OCI-LY1 (cell line): ENCODE measurements at regions not wholly inside any gene's neighbourhood (a gene's known extent, or its start where the extent isn't known, plus 50 kb on each side); places are given as distances from the start of the nearest gene placed in this dataset.

Experiments used
- H2AFZ ChIP-seq: fragments of 200-600 bp; sonication (generic), shearing (Covaris generic); 2 replicates; pipeline ENCODE4 v1.6.0; 2014; ENCODE audit warnings: antibody characterized with exemption, mild to moderate bottlenecking, low read length
- H3F3A ChIP-seq: fragments of 200-600 bp; sonication (generic), shearing (Covaris generic); 2 replicates; pipeline ENCODE4 v1.6.0; 2014; ENCODE audit warnings: mild to moderate bottlenecking, antibody characterized with exemption, low read length, moderate library complexity; ENCODE audit not compliant: insufficient read depth
- H3K27ac ChIP-seq: fragments of 200-600 bp; sonication (generic); 2 replicates; pipeline ENCODE4 v1.5.1; 2014; ENCODE audit warnings: low read length, mixed run types, mild to moderate bottlenecking, low read depth; ENCODE audit not compliant: poor library complexity, severe bottlenecking
- H3K27me3 ChIP-seq: fragments of 200-600 bp; sonication (generic); 2 replicates; pipeline ENCODE4 v1.6.0; 2014; ENCODE audit warnings: antibody characterized with exemption, mild to moderate bottlenecking, low read length, moderate library complexity; ENCODE audit not compliant: insufficient read depth
- H3K36me3 ChIP-seq: fragments of 200-600 bp; sonication (generic); 2 replicates; pipeline ENCODE4 v1.6.1; 2014; ENCODE audit warnings: mild to moderate bottlenecking, antibody characterized with exemption, low read length, moderate library complexity, mixed read lengths; ENCODE audit not compliant: insufficient read depth
- H3K4me1 ChIP-seq: fragments of 200-600 bp; sonication (generic); 2 replicates; pipeline ENCODE4 v1.5.1; 2014; ENCODE audit warnings: mild to moderate bottlenecking, low read length, moderate library complexity; ENCODE audit not compliant: insufficient read depth, severe bottlenecking
- H3K4me2 ChIP-seq: fragments of 200-600 bp; sonication (generic), shearing (Covaris generic); 2 replicates; pipeline ENCODE4 v1.6.1; 2014; ENCODE audit warnings: low read length
- H3K4me3 ChIP-seq: fragments of 200-600 bp; sonication (generic); 2 replicates; pipeline ENCODE4 v1.5.1; 2014; ENCODE audit warnings: low read length, low read depth, mild to moderate bottlenecking, mixed read lengths; ENCODE audit not compliant: poor library complexity, severe bottlenecking
- H3K79me2 ChIP-seq: fragments of 200-600 bp; shearing (Covaris generic); 2 replicates; pipeline ENCODE4 v1.6.1; 2016; ENCODE audit warnings: mixed run types, low read length, mixed read lengths; ENCODE audit not compliant: insufficient read depth
- H3K9ac ChIP-seq: fragments of 200-600 bp; sonication (generic), shearing (Covaris generic); 2 replicates; pipeline ENCODE4 v1.6.1; 2014; ENCODE audit warnings: mild to moderate bottlenecking, low read length, mixed read lengths
- H3K9me2 ChIP-seq: fragments of 200-600 bp; sonication (generic), shearing (Covaris generic); 2 replicates; pipeline ENCODE4 v1.6.1; 2014; ENCODE audit warnings: low read depth, mild to moderate bottlenecking, low read length, mixed read lengths
- H3K9me3 ChIP-seq: fragments of 200-600 bp; shearing (Covaris generic); 2 replicates; pipeline ENCODE4 v1.6.1; 2014; ENCODE audit warnings: low read length, mixed read lengths
- H4K20me1 ChIP-seq: fragments of 200-600 bp; sonication (generic), shearing (Covaris generic); 2 replicates; pipeline ENCODE4 v1.6.0; 2016; ENCODE audit warnings: mild to moderate bottlenecking, low read length; ENCODE audit not compliant: insufficient read depth
- EZH2 ChIP-seq: fragments of 200-600 bp; sonication (generic), shearing (Covaris generic); IDR thresholded peaks from 2 replicates; pipeline ENCODE4 v1.8.0; 2017; ENCODE audit warnings: borderline replicate concordance, mixed run types, mild to moderate bottlenecking, antibody characterized with exemption, low read length, moderate library complexity, mixed read lengths
- TF ChIP-seq, protein P1 (sequence below): fragments of 200-600 bp; sonication (generic), shearing (Covaris generic); IDR thresholded peaks from 2 replicates; pipeline ENCODE4 v1.5.1; 2017; ENCODE audit warnings: mild to moderate bottlenecking, antibody characterized with exemption, low read length, moderate library complexity, mixed read lengths

DNA sequence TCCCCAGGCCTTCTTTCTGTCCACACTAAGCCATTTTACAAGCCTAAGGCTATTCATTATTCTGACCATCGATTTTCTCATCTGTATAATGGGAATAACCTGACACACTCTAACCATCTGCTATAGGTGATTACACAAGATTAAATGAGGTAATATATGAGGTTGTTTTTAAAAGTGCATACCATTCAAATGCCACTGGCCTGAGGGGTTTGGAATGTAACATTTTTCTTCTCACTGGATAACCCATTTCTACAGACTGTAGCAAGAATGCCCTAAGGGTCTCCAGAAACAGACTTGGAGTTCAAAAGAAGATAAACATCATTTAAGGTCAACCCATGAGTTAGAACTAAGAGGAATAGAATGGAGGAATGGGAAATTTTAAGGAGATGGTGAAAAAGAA lies 111.7 kb upstream of the SETBP1 start:
- TF ChIP-seq EZH2 = no peak
- TF ChIP-seq, protein P1, sequence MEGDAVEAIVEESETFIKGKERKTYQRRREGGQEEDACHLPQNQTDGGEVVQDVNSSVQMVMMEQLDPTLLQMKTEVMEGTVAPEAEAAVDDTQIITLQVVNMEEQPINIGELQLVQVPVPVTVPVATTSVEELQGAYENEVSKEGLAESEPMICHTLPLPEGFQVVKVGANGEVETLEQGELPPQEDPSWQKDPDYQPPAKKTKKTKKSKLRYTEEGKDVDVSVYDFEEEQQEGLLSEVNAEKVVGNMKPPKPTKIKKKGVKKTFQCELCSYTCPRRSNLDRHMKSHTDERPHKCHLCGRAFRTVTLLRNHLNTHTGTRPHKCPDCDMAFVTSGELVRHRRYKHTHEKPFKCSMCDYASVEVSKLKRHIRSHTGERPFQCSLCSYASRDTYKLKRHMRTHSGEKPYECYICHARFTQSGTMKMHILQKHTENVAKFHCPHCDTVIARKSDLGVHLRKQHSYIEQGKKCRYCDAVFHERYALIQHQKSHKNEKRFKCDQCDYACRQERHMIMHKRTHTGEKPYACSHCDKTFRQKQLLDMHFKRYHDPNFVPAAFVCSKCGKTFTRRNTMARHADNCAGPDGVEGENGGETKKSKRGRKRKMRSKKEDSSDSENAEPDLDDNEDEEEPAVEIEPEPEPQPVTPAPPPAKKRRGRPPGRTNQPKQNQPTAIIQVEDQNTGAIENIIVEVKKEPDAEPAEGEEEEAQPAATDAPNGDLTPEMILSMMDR = no peak
- Histone ChIP-seq H3K9me2 (no peaks in the 10 kb centered on the region), H3K4me2 (no peak overlapping the region), H3K4me1 (no peaks in the 10 kb centered on the region), H3K9me3 (no peaks in the 10 kb centered on the region), H3K27me3 (no peaks in the 10 kb centered on the region), H3K9ac (no peak overlapping the region), H3K79me2 (no peaks in the 10 kb centered on the region), H3F3A (no peaks in the 10 kb centered on the region), H2AFZ (no peak overlapping the region), H4K20me1 (no peaks in the 10 kb centered on the region), H3K36me3 (no peaks in the 10 kb centered on the region), H3K4me3 (no peak overlapping the region), H3K27ac (no peak overlapping the region)

DNA sequence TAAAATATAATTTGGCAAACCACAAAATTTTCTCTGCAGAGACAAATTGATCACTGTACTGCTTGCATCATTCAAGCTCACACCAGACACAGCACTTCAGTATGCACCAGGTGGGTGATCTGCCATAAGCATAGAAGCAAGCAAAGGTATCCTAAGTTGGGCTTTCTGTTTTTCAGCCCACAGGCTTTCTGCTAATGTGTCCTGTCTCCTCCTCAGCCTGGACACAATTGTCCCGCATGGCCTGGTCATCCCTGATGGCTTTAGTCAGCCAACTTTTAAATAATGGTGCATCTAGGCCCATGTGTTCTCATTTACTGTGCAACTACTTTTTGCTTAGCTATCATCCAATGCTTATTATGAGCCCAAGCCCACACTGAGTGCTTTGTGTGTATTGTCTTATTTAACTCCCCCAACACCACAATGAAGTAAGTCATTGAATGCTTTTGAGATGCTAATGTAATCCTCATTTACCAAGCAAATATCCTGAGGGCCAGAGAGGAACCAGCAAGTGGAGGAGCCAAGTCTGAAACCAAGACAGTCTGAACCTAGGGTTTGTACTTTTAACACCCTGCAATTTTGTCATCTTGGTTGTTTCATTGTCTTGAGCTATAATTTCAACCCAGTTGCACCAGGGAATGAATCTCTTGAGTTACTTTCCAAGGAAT lies 111.2 kb upstream of the SETBP1 start:
- H3K9me2 ChIP-seq = no peaks in the 10 kb centered on the region
- H3K9me3 ChIP-seq = no peaks in the 10 kb centered on the region
- H3K4me2 ChIP-seq = no peak overlapping the region
- H3K9ac ChIP-seq = no peak overlapping the region
- H3K79me2 ChIP-seq = no peaks in the 10 kb centered on the region
- no peak overlapping the region for H2AFZ ChIP-seq
- H3K27ac ChIP-seq = no peak overlapping the region
- no peaks in the 10 kb centered on the region for H3K27me3 ChIP-seq
- TF ChIP-seq, protein P1 = no peak
- no peak for TF ChIP-seq EZH2
- no peaks in the 10 kb centered on the region for H4K20me1 ChIP-seq
- no peaks in the 10 kb centered on the region for H3F3A ChIP-seq
- H3K36me3 ChIP-seq = no peaks in the 10 kb centered on the region
- no peaks in the 10 kb centered on the region for H3K4me1 ChIP-seq
- H3K4me3 ChIP-seq = no peak overlapping the region

DNA sequence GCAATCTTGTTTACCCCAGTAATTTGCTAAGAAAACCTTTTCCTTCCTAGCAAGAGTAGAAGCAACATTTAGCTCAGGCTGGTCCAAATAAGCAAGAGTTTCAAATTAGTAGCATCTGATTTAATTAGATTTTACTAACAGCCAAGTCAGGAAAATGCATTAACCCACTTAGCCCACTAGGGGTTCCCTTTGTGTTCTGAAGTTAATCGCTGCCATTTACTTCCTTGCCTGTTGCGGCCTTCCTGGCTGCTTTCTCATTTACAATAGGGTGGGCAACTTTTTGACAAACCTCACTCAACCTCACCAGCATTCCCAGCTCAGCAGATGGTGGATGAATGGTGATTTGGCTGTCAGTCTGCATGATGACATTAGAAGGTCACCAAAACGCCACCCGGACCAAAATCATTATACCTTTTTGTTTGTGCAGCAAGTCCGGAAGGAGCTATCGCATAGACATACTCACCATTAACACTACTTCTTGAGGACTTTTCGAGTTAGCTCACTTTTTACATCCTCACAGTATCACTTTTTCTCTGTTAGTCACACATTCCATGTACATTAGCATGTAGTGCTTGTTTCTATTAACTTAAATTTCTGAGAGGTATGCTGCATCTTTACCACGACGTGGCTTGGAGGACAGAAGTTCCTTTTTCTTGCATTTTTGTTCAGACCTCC lies 101.5 kb upstream of the SETBP1 start:
- H3K4me1 ChIP-seq = no peaks in the 10 kb centered on the region
- H3K36me3 ChIP-seq = no peaks in the 10 kb centered on the region
- H3K9me2 ChIP-seq = no peaks in the 10 kb centered on the region
- no peak overlapping the region for H3K4me2 ChIP-seq
- H3K9ac ChIP-seq = no peak overlapping the region
- no peak overlapping the region for H3K27ac ChIP-seq
- H3F3A ChIP-seq = no peaks in the 10 kb centered on the region
- no peaks in the 10 kb centered on the region for H3K79me2 ChIP-seq
- H3K9me3 ChIP-seq = no peaks in the 10 kb centered on the region
- no peaks in the 10 kb centered on the region for H4K20me1 ChIP-seq
- H3K4me3 ChIP-seq = no peak overlapping the region
- H3K27me3 ChIP-seq = no peaks in the 10 kb centered on the region
- TF ChIP-seq, protein P1 = peak; percentile 74
- no peak for TF ChIP-seq EZH2
- peak overlapping the region; percentile 84; the same call in 1 of the 2 replicates for H2AFZ ChIP-seq
